ENCODE measurements at regions not wholly inside any gene's neighbourhood (a gene's known extent, or its start where the extent isn't known, plus 50 kb on each side); places are given as distances from the start of the nearest gene placed in this dataset.

DNA sequence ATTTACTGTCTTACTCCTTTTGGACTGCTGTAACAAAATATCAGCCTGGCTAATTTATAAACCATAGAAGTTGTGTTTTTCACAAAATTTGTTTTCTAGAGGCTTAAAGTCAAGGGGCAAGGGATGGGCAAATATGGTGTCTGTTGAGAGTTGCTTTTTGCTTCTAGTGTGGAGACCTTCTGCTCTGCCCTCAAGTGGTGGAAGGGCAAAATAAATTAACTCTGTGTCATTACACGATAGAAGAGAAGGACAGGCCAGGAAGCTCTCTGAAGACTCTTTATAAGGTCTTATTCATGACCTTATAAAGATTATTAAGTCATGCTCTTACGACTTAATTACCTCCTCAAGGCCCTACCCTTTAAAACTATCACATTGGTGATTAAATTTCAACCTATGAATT, 181.2 kb upstream of the LRATD1 start:
- TF ChIP-seq POLR2A (IDR thresholded peaks at IDR 0.05; ENCODE audit: low read depth, low read length) (no peak), TAF1 (IDR thresholded peaks at IDR 0.05; ENCODE audit: low read depth, low read length) (no peak)
